Caco-2 (cell line): ENCODE measurements at regions not wholly inside any gene's neighbourhood (a gene's known extent, or its start where the extent isn't known, plus 50 kb on each side); places are given as distances from the start of the nearest gene placed in this dataset.

Experiments
- BruUV-seq: library from RNA; stranded (reverse); fragments of 400-500 nt; replicated peaks from 2 replicates; lab custom pipeline; 2021; lab: Mats Ljungman, UMichigan
- CTCF ChIA-PET: fragments of 300-600 bp; sonication (Branson Sonifier 250); formaldehyde crosslinking; loops from one replicate; lab custom pipeline; 2022; ENCODE audit warnings: antibody characterized with exemption; lab: Charles Lee
- POLR2A ChIA-PET: fragments of 300-600 bp; sonication (Branson Sonifier 250); formaldehyde crosslinking; loops from one replicate; lab custom pipeline; 2022; ENCODE audit warnings: antibody characterized with exemption; lab: Charles Lee
- DNase-seq, 2 experiments: peaks; one replicate each; pipeline versions ENCODE4 v3.0.0 to v3.0.0-alpha.2; 2020 to 2022
- H3K27me3 ChIP-seq: replicated peaks from 2 replicates; pipeline ENCODE4 v1.6.0; 2011; ENCODE audit warnings: low read length; ENCODE audit not compliant: control insufficient read depth, insufficient read depth
- H3K36me3 ChIP-seq: 2 replicates; pipeline ENCODE4 v1.5.1; 2011; ENCODE audit warnings: low read length; ENCODE audit not compliant: control insufficient read depth, insufficient read depth
- H3K4me1 ChIP-seq: fragments of 250-450 bp; sonication (Bioruptor Pico); 2 replicates; pipeline ENCODE4 v1.5.1; 2020; ENCODE audit warnings: mild to moderate bottlenecking
- H3K4me3 ChIP-seq: 2 replicates; pipeline ENCODE4 v1.5.1; 2011; ENCODE audit warnings: low read depth, mild to moderate bottlenecking, control low read depth, low read length
- H3K9me3 ChIP-seq: fragments of 250-450 bp; sonication (Bioruptor Pico); 2 replicates; pipeline ENCODE4 v1.5.1; 2020; ENCODE audit warnings: mild to moderate bottlenecking, moderate library complexity
- H3K27ac Mint-ChIP-seq: one replicate; pipeline ENCODE4 v1.8.0; 2022; ENCODE audit warnings: mixed read lengths; ENCODE audit not compliant: unreplicated experiment
- H3K27me3 Mint-ChIP-seq: one replicate; pipeline ENCODE4 v1.8.0; 2022; ENCODE audit warnings: mixed read lengths; ENCODE audit not compliant: insufficient read depth, unreplicated experiment
- H3K36me3 Mint-ChIP-seq: one replicate; pipeline ENCODE4 v1.8.0; 2022; ENCODE audit warnings: mild to moderate bottlenecking, mixed read lengths; ENCODE audit not compliant: insufficient read depth, unreplicated experiment
- H3K4me1 Mint-ChIP-seq: one replicate; pipeline ENCODE4 v1.8.0; 2022; ENCODE audit warnings: low read depth, mixed read lengths; ENCODE audit not compliant: unreplicated experiment
- H3K4me3 Mint-ChIP-seq: one replicate; pipeline ENCODE4 v1.8.0; 2022; ENCODE audit warnings: mild to moderate bottlenecking, moderate library complexity, mixed read lengths; ENCODE audit not compliant: unreplicated experiment
- H3K9me3 Mint-ChIP-seq: one replicate; pipeline ENCODE4 v1.8.0; 2022; ENCODE audit warnings: mixed read lengths; ENCODE audit not compliant: unreplicated experiment
- CTCF ChIP-seq, 2 experiments: fragments of 200-600 bp in 1 of 2; IDR thresholded peaks; 1 replicate in 1 of 2; 2 replicates in 1 of 2; pipeline versions ENCODE4 v1.5.1 to v1.8.0; 2011 to 2022; ENCODE audit warnings: antibody characterized with exemption in 1 of 2, control low read depth in 1 of 2, inconsistent platforms in 1 of 2, low read depth in 1 of 2, low read length in 1 of 2, mild to moderate bottlenecking in 1 of 2, moderate library complexity in 1 of 2; ENCODE audit not compliant: insufficient read depth in 1 of 2, severe bottlenecking in 1 of 2, unreplicated experiment in 1 of 2
- intact Hi-C: fragments of 100-400 bp; cut with micrococcal nuclease; formaldehyde crosslinking; loops from one replicate; pipeline ENCODE4 v1.10.0; 2022; ENCODE audit not compliant: unreplicated experiment

- H3K9me3 ChIP-seq: no peaks in the 10 kb centered on the region
- peaks cover 6% of the 10 kb centered on the region for H3K27me3 Mint-ChIP-seq
Observed at GRCh38 chr13:105491345-105491744, 1044.1 kb downstream of the EFNB2 start.

GRCh38 chr13:105485081-105485480 is 1050.4 kb downstream of the EFNB2 start:
- H3K36me3 ChIP-seq: no peaks in the 10 kb centered on the region
- POLR2A ChIA-PET: no interaction called here

More at GRCh38 chr13:105491345-105491744, 1044.1 kb downstream of the EFNB2 start:
- H3K9me3 Mint-ChIP-seq: no peaks in the 10 kb centered on the region
- no peak overlapping the region for H3K27ac Mint-ChIP-seq
- H3K4me1 Mint-ChIP-seq: no peaks in the 10 kb centered on the region
- H3K36me3 Mint-ChIP-seq: no peaks in the 10 kb centered on the region
- intact Hi-C loops: no loop called here
- no peaks in the 10 kb centered on the region for H3K27me3 ChIP-seq
- no peak overlapping the region for H3K4me3 ChIP-seq
- ChIA-PET POLR2A (no interaction called here), CTCF (no interaction called here)
- no peak for TF ChIP-seq CTCF (IDR thresholded peaks at IDR 0.05; ENCODE audit: insufficient read depth in 1 of 2, low read depth in 1 of 2, low read length in 1 of 2, severe bottlenecking in 1 of 2, unreplicated experiment in 1 of 2)
- no peaks in the 10 kb centered on the region for H3K36me3 ChIP-seq
- no peaks in the 10 kb centered on the region for H3K4me1 ChIP-seq
- no peak overlapping the region for H3K4me3 Mint-ChIP-seq
- BruUV-seq: no TSS peak
- DNase-seq: no peak

DNA sequence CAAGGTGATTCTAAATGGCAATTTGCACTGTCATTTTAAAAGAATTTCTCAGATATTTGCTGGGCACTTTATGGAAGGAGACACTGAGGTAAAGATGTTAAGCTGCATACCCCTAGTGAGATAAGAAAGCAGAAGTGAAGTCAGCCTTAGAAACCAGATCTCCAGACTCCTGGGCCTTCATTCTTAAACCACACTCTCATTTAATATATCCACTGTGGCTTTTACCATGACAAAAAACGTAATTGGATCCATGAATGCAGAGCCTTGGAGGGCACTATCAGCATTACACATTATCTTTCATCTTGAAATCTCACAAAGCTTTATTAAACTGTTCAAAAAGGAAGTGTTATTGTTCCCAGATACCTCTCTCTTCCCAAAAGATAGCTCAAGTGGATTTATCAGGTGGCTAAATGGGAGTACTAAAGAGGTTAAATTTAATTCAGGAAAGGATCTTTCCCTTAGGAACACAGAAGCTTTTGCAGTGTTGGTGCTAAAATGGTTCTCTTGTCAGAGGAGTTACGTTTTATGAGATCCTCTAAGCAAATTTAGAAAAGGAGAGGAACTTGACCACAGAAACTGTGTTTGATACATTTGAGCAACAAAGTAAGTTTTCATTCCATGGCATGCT is 1060.4 kb downstream of the EFNB2 start:
- ChIA-PET POLR2A (no interaction called here), CTCF (no interaction called here)
- H3K36me3 Mint-ChIP-seq: no peaks in the 10 kb centered on the region
- no peaks in the 10 kb centered on the region; the same call in 1 of the 2 replicates for H3K27me3 ChIP-seq
- intact Hi-C loops: no loop called here
- H3K27ac Mint-ChIP-seq: no peak overlapping the region
- H3K4me1 Mint-ChIP-seq: no peaks in the 10 kb centered on the region
- no peak overlapping the region for H3K4me3 Mint-ChIP-seq
- no peaks in the 10 kb centered on the region for H3K9me3 Mint-ChIP-seq
- TF ChIP-seq CTCF (IDR thresholded peaks at IDR 0.05; ENCODE audit: insufficient read depth in 1 of 2, low read depth in 1 of 2, low read length in 1 of 2, severe bottlenecking in 1 of 2, unreplicated experiment in 1 of 2): no peak
- BruUV-seq: no TSS peak
- no peaks in the 10 kb centered on the region for H3K36me3 ChIP-seq
- H3K4me1 ChIP-seq: no peaks in the 10 kb centered on the region
- no peaks in the 10 kb centered on the region for H3K9me3 ChIP-seq
- no peak for DNase-seq
- H3K27me3 Mint-ChIP-seq: no peaks in the 10 kb centered on the region
- H3K4me3 ChIP-seq: no peak overlapping the region

More at GRCh38 chr13:105485081-105485480, 1050.4 kb downstream of the EFNB2 start:
- Histone ChIP-seq H3K27me3 (no peaks in the 10 kb centered on the region), H3K9me3 (no peaks in the 10 kb centered on the region), H3K4me3 (no peak overlapping the region), H3K4me1 (no peaks in the 10 kb centered on the region)
- CTCF ChIA-PET: no interaction called here
- H3K4me1 Mint-ChIP-seq: no peaks in the 10 kb centered on the region
- H3K27ac Mint-ChIP-seq: no peak overlapping the region
- peaks cover 17% of the 10 kb centered on the region for H3K27me3 Mint-ChIP-seq
- H3K36me3 Mint-ChIP-seq: no peaks in the 10 kb centered on the region
- H3K4me3 Mint-ChIP-seq: no peak overlapping the region
- DNase-seq: no peak
- BruUV-seq: no TSS peak
- intact Hi-C loops: no loop called here
- TF ChIP-seq CTCF (IDR thresholded peaks at IDR 0.05; ENCODE audit: insufficient read depth in 1 of 2, low read depth in 1 of 2, low read length in 1 of 2, severe bottlenecking in 1 of 2, unreplicated experiment in 1 of 2): no peak
- H3K9me3 Mint-ChIP-seq: no peaks in the 10 kb centered on the region
